ENCODE measurements at regions not wholly inside any gene's neighbourhood (a gene's known extent, or its start where the extent isn't known, plus 50 kb on each side); places are given as distances from the start of the nearest gene placed in this dataset.
"Not testable (repeated sequence)": the region's sequence is repeated elsewhere in the genome, so short reads cannot be mapped to it uniquely, and the experiment has no call there.

- DNase-seq (ENCODE audit: low read depth, low spot score) = not testable (repeated sequence)
Measured at GRCh38 chr2:131738996-131739434, 211.3 kb downstream of the CCDC74A start.

- DNase-seq (ENCODE audit: low read depth, low spot score) = no peak
Measured at GRCh38 chr2:131753640-131754561, 226.2 kb downstream of the CCDC74A start.

- no peak for DNase-seq (ENCODE audit: low read depth, low spot score)
Measured at GRCh38 chr2:131754929-131755720, 227.4 kb downstream of the CCDC74A start.

- no peak for DNase-seq (ENCODE audit: low read depth, low spot score)
Measured at GRCh38 chr2:131756141-131756907, 228.6 kb downstream of the CCDC74A start.

- DNase-seq (ENCODE audit: low read depth, low spot score) = not testable (repeated sequence)
Measured at GRCh38 chr2:131758941-131759340, 231.3 kb downstream of the CCDC74A start.

- DNase-seq (ENCODE audit: low read depth, low spot score) = not testable (repeated sequence)
Measured at GRCh38 chr2:131774955-131775555, 247.4 kb downstream of the CCDC74A start.

- DNase-seq (ENCODE audit: low read depth, low spot score) = not testable (repeated sequence)
Measured at GRCh38 chr2:131775903-131776506, 248.3 kb downstream of the CCDC74A start.

GRCh38 chr2:131780446-131780845 lies 252.8 kb downstream of the CCDC74A start:
- not testable (repeated sequence) for DNase-seq (ENCODE audit: low read depth, low spot score)

- DNase-seq (ENCODE audit: low read depth, low spot score) = no peak
Measured at GRCh38 chr2:131801210-131801744, 273.6 kb downstream of the CCDC74A start.

- peak; percentile 62 for DNase-seq (ENCODE audit: low read depth, low spot score)
Measured at GRCh38 chr2:131801745-131802350, 274.2 kb downstream of the CCDC74A start.

GRCh38 chr2:131802351-131802836 lies 274.7 kb downstream of the CCDC74A start:
- DNase-seq (ENCODE audit: low read depth, low spot score) = not testable (repeated sequence)

GRCh38 chr2:131803237-131803636 lies 275.5 kb downstream of the CCDC74A start:
- not testable (repeated sequence) for DNase-seq (ENCODE audit: low read depth, low spot score)

- DNase-seq (ENCODE audit: low read depth, low spot score) = not testable (repeated sequence)
Measured at GRCh38 chr2:131812605-131813004, 284.9 kb downstream of the CCDC74A start.

GRCh38 chr2:131813378-131813777 lies 285.7 kb downstream of the CCDC74A start:
- not testable (repeated sequence) for DNase-seq (ENCODE audit: low read depth, low spot score)

GRCh38 chr2:131818267-131818973 lies 290.7 kb downstream of the CCDC74A start:
- not testable (repeated sequence) for DNase-seq (ENCODE audit: low read depth, low spot score)

GRCh38 chr2:131822237-131822721 lies 294.6 kb downstream of the CCDC74A start:
- not testable (repeated sequence) for DNase-seq (ENCODE audit: low read depth, low spot score)

GRCh38 chr2:131823058-131823457 lies 295.4 kb downstream of the CCDC74A start:
- not testable (repeated sequence) for DNase-seq (ENCODE audit: low read depth, low spot score)

- not testable (repeated sequence) for DNase-seq (ENCODE audit: low read depth, low spot score)
Measured at GRCh38 chr2:131824986-131825385, 297.3 kb downstream of the CCDC74A start.
